Lower lobe of right lung (tissue), 2 donors: ENCODE measurements at regions not wholly inside any gene's neighbourhood (a gene's known extent, or its start where the extent isn't known, plus 50 kb on each side); places are given as distances from the start of the nearest gene placed in this dataset.

Source experiments
- ATAC-seq, 2 donors: fragments of 200-7000 bp; cut with Tn5 transposase; one replicate each; pipeline ENCODE4 v1.9.1; 2020 to 2022; ENCODE audit warnings: mild to moderate bottlenecking in 2 of 2, moderate library complexity in 2 of 2
- DNase-seq: peaks from one replicate; pipeline ENCODE4 v3.0.0-alpha.2; 2020
- H3K27ac ChIP-seq: fragments of 200-600 bp; one replicate; pipeline ENCODE4 v1.8.0; 2022
- H3K27me3 ChIP-seq: fragments of 200-600 bp; one replicate; pipeline ENCODE4 v1.8.0; 2022; ENCODE audit warnings: low read depth
- H3K36me3 ChIP-seq: fragments of 200-600 bp; one replicate; pipeline ENCODE4 v1.8.0; 2022; ENCODE audit warnings: mild to moderate bottlenecking
- H3K4me1 ChIP-seq: fragments of 200-600 bp; one replicate; pipeline ENCODE4 v1.8.0; 2022
- H3K4me3 ChIP-seq: fragments of 200-600 bp; one replicate; pipeline ENCODE4 v1.8.0; 2022; ENCODE audit warnings: mild to moderate bottlenecking
- H3K9me3 ChIP-seq: fragments of 200-600 bp; one replicate; pipeline ENCODE4 v1.8.0; 2022
- CTCF ChIP-seq: fragments of 200-600 bp; IDR thresholded peaks from one replicate; pipeline ENCODE4 v1.8.0; 2022; ENCODE audit warnings: antibody characterized with exemption, mild to moderate bottlenecking
- intact Hi-C: fragments of 100-400 bp; cut with DNase I; formaldehyde crosslinking; loops from one replicate; pipeline ENCODE4 v1.11.0; 2022
- donor health status: DM: no; HTN: yes; CAD: no; lungs with severe emphysema.

GRCh38 chr6:48476257-48476656, 365.3 kb upstream of the PTCHD4 start:
- intact Hi-C loops, result no loop called here
- no peak for TF ChIP-seq CTCF
- Histone ChIP-seq H3K27ac (no peak overlapping the region), H3K4me3 (no peak overlapping the region), H3K9me3 (no peaks in the 10 kb centered on the region), H3K27me3 (no peaks in the 10 kb centered on the region), H3K36me3 (no peaks in the 10 kb centered on the region), H3K4me1 (no peaks in the 10 kb centered on the region)
- DNase-seq (no peak), ATAC-seq (no peak)

GRCh38 chr6:48475275-48475674, 364.3 kb upstream of the PTCHD4 start:
- DNase-seq, result no peak
- intact Hi-C loops, result no loop called here
- Histone ChIP-seq H3K9me3 (no peaks in the 10 kb centered on the region), H3K4me1 (no peaks in the 10 kb centered on the region), H3K27me3 (no peaks in the 10 kb centered on the region), H3K36me3 (no peaks in the 10 kb centered on the region), H3K27ac (no peak overlapping the region), H3K4me3 (no peak overlapping the region)
- ATAC-seq, result no peak
- TF ChIP-seq CTCF, result no peak

GRCh38 chr6:48474830-48475229, 363.8 kb upstream of the PTCHD4 start:
- ATAC-seq (no peak), DNase-seq (no peak)
- no peaks in the 10 kb centered on the region for H3K9me3 ChIP-seq
- no peak overlapping the region for H3K27ac ChIP-seq
- H3K4me1 ChIP-seq, result no peaks in the 10 kb centered on the region
- H3K36me3 ChIP-seq, result no peaks in the 10 kb centered on the region
- TF ChIP-seq CTCF, result no peak
- intact Hi-C loops, result no loop called here
- no peaks in the 10 kb centered on the region for H3K27me3 ChIP-seq
- no peak overlapping the region for H3K4me3 ChIP-seq

GRCh38 chr6:48474136-48474535, 363.1 kb upstream of the PTCHD4 start:
- no peak overlapping the region for H3K4me3 ChIP-seq
- H3K9me3 ChIP-seq, result no peaks in the 10 kb centered on the region
- H3K27me3 ChIP-seq, result no peaks in the 10 kb centered on the region
- no peak for ATAC-seq
- no peak for DNase-seq
- intact Hi-C loops, result no loop called here
- no peaks in the 10 kb centered on the region for H3K36me3 ChIP-seq
- no peak for TF ChIP-seq CTCF
- H3K27ac ChIP-seq, result no peak overlapping the region
- no peaks in the 10 kb centered on the region for H3K4me1 ChIP-seq

- no peak for ATAC-seq
- no peak for DNase-seq
- Histone ChIP-seq H3K4me1 (no peaks in the 10 kb centered on the region), H3K36me3 (no peaks in the 10 kb centered on the region), H3K27me3 (no peaks in the 10 kb centered on the region), H3K27ac (no peak overlapping the region), H3K4me3 (no peak overlapping the region), H3K9me3 (no peaks in the 10 kb centered on the region)
- intact Hi-C loops, result no loop called here
- no peak for TF ChIP-seq CTCF
Observed at GRCh38 chr6:48472535-48472934, 361.5 kb upstream of the PTCHD4 start.

- no peak for DNase-seq
- Histone ChIP-seq H3K36me3 (no peaks in the 10 kb centered on the region), H3K4me1 (no peaks in the 10 kb centered on the region)
Observed at GRCh38 chr6:48472091-48472490, 361.1 kb upstream of the PTCHD4 start.

More at GRCh38 chr6:48472091-48472490, 361.1 kb upstream of the PTCHD4 start:
- no peak for TF ChIP-seq CTCF
- no peak overlapping the region for H3K4me3 ChIP-seq
- H3K27ac ChIP-seq, result no peak overlapping the region
- intact Hi-C loops, result no loop called here
- H3K9me3 ChIP-seq, result no peaks in the 10 kb centered on the region
- H3K27me3 ChIP-seq, result no peaks in the 10 kb centered on the region
- ATAC-seq, result no peak
